ENCODE measurements at regions not wholly inside any gene's neighbourhood (a gene's known extent, or its start where the extent isn't known, plus 50 kb on each side); places are given as distances from the start of the nearest gene placed in this dataset.
A peak's percentile ranks its signal among the peaks of the same experiment; 100 is the strongest.

DNA sequence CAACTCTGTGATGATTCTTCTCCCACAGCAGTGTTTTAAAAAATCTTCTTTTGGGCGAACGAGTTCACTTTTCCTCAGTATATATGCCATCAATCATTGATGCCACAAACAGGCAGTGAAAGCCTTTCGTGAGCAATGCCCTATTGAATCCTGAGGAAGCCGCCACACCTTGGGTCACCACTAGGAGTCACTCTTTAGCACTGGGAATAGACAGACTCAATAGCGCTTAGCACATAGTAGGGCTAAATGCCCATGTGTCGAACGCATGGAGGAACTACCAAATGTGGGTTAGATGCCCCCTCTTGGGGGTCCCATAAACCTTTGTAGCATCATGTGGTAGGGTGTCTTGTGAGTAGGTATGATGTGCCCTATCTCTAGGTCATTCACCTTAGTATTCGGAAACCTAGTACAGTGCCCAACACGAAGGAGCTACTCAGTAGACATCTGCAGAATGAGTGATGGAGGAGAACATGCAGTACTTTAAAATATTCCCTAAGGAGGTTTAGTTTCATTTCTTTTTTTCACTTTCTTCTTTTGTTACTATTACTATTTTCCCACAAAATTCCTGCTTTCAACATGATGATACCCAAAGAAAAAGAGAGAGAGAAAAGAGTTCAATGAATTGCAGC lies 603.7 kb downstream of the BNC2 start:
- CTCF ChIA-PET: interaction anchor here (0.5 to 2.5 kb wide), 12 partner anchors 9 to 482 kb away, joined by 3 to 19 read pairs (median 4); no protein-coding TSS in a partner anchor

DNA sequence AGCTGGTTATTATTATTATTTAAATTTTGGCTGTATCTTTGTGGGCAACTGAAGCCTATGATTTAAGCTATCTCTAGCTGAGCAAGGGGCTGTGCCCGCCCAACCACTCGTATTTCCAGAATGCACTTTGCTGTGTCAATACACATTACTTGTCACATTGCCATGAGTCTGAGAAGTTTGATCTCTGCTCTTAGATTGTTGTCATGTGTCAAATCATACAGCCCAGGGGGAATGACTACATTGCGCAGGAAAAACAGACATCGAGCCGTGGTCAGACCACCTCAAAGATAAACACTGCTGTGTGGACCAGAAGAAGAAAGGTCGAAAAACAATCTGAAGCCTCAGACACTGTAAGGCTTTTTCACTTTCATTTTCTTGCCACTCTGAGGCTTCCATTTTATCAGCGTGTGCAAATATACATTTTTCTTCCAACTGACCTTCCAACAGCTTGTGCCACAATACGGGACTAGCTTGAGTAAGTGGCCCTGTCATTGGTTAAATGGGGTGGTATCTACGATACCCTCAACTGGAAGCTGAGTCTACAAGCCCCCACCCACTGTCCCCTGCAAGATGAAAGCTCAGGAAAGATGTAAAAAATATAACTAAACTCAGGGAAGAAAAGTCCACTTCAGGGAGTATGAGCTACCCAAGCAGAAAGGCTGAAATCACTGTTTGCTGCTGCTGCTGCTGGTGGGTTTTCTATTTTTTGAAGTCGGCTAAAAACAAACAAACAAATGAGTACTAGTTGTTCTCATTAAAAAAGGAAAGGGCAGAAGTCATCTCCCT lies 603.0 kb downstream of the BNC2 start:
- Mint-ChIP-seq H3K27me3 (ENCODE audit: low read depth) (no peaks in the 10 kb centered on the region), H3K27ac (no peak overlapping the region), H3K36me3 (no peaks in the 10 kb centered on the region), H3K4me1 (peaks cover 25% of the 10 kb centered on the region), H3K9me3 (0 out of 2 replicates have a peak, but pooled peaks cover 7% of the 10 kb centered on the region), H3K4me3 (no peak overlapping the region)
- CTCF ChIA-PET: interaction anchor here (0.5 to 2.5 kb wide), 11 partner anchors 9 to 482 kb away, joined by 3 to 19 read pairs (median 4); no protein-coding TSS in a partner anchor
- DNase-seq (ENCODE audit: low spot score) (no peak), ATAC-seq (no peak)
- no peak for TF ChIP-seq RORB (CRISPR knock-in tag; IDR thresholded peaks at IDR 0.05)
- TF ChIP-seq ZNF232 (CRISPR knock-in tag; IDR thresholded peaks at IDR 0.05): no peak
- no peak for TF ChIP-seq NR2C2 (CRISPR knock-in tag; IDR thresholded peaks at IDR 0.05)
- TF ChIP-seq ZNF317 (CRISPR knock-in tag; IDR thresholded peaks at IDR 0.05; ENCODE audit: borderline replicate concordance, low read depth): no peak
- TF ChIP-seq NFATC4 (CRISPR knock-in tag; IDR thresholded peaks at IDR 0.05): no peak
- TF ChIP-seq ZNF396 (CRISPR knock-in tag; IDR thresholded peaks at IDR 0.05; ENCODE audit: borderline replicate concordance): no peak
- TF ChIP-seq ESRRA (CRISPR knock-in tag; IDR thresholded peaks at IDR 0.05; ENCODE audit: borderline replicate concordance): no peak
- no peak for TF ChIP-seq OVOL2 (CRISPR knock-in tag; IDR thresholded peaks at IDR 0.05; ENCODE audit: borderline replicate concordance)
- TF ChIP-seq, protein P1, sequence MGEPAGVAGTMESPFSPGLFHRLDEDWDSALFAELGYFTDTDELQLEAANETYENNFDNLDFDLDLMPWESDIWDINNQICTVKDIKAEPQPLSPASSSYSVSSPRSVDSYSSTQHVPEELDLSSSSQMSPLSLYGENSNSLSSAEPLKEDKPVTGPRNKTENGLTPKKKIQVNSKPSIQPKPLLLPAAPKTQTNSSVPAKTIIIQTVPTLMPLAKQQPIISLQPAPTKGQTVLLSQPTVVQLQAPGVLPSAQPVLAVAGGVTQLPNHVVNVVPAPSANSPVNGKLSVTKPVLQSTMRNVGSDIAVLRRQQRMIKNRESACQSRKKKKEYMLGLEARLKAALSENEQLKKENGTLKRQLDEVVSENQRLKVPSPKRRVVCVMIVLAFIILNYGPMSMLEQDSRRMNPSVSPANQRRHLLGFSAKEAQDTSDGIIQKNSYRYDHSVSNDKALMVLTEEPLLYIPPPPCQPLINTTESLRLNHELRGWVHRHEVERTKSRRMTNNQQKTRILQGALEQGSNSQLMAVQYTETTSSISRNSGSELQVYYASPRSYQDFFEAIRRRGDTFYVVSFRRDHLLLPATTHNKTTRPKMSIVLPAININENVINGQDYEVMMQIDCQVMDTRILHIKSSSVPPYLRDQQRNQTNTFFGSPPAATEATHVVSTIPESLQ (CRISPR knock-in tag; IDR thresholded peaks at IDR 0.05): no peak
- TF ChIP-seq TCF7 (CRISPR knock-in tag; IDR thresholded peaks at IDR 0.05; ENCODE audit: low read depth): no peak
- TF ChIP-seq IRF2 (CRISPR knock-in tag; IDR thresholded peaks at IDR 0.05; ENCODE audit: borderline replicate concordance, low read depth): no peak
- TF ChIP-seq CREM (CRISPR knock-in tag; IDR thresholded peaks at IDR 0.05): no peak
- no peak for TF ChIP-seq TEAD4 (CRISPR knock-in tag; IDR thresholded peaks at IDR 0.05)
- TF ChIP-seq MYBL2 (CRISPR knock-in tag; IDR thresholded peaks at IDR 0.05): no peak
- TF ChIP-seq, protein P2, sequence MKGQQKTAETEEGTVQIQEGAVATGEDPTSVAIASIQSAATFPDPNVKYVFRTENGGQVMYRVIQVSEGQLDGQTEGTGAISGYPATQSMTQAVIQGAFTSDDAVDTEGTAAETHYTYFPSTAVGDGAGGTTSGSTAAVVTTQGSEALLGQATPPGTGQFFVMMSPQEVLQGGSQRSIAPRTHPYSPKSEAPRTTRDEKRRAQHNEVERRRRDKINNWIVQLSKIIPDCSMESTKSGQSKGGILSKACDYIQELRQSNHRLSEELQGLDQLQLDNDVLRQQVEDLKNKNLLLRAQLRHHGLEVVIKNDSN (CRISPR knock-in tag; IDR thresholded peaks at IDR 0.05): no peak
- no peak for TF ChIP-seq KAT7 (CRISPR knock-in tag; IDR thresholded peaks at IDR 0.05; ENCODE audit: borderline replicate concordance)
- TF ChIP-seq, protein P3, sequence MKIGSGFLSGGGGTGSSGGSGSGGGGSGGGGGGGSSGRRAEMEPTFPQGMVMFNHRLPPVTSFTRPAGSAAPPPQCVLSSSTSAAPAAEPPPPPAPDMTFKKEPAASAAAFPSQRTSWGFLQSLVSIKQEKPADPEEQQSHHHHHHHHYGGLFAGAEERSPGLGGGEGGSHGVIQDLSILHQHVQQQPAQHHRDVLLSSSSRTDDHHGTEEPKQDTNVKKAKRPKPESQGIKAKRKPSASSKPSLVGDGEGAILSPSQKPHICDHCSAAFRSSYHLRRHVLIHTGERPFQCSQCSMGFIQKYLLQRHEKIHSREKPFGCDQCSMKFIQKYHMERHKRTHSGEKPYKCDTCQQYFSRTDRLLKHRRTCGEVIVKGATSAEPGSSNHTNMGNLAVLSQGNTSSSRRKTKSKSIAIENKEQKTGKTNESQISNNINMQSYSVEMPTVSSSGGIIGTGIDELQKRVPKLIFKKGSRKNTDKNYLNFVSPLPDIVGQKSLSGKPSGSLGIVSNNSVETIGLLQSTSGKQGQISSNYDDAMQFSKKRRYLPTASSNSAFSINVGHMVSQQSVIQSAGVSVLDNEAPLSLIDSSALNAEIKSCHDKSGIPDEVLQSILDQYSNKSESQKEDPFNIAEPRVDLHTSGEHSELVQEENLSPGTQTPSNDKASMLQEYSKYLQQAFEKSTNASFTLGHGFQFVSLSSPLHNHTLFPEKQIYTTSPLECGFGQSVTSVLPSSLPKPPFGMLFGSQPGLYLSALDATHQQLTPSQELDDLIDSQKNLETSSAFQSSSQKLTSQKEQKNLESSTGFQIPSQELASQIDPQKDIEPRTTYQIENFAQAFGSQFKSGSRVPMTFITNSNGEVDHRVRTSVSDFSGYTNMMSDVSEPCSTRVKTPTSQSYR (CRISPR knock-in tag; IDR thresholded peaks at IDR 0.05): no peak
- no peak for TF ChIP-seq RELA (CRISPR knock-in tag; IDR thresholded peaks at IDR 0.05; ENCODE audit: borderline replicate concordance)
- no peak for TF ChIP-seq ZNF219 (CRISPR knock-in tag; IDR thresholded peaks at IDR 0.05; ENCODE audit: borderline replicate concordance)
- POLR2A ChIA-PET: no interaction called here

More for the DNA sequence above, 603.7 kb downstream of the BNC2 start:
- POLR2A ChIA-PET: no interaction called here
- Mint-ChIP-seq H3K27ac (no peak overlapping the region), H3K4me1 (peaks cover 22% of the 10 kb centered on the region), H3K9me3 (0 out of 2 replicates have a peak, but pooled peaks cover 7% of the 10 kb centered on the region), H3K27me3 (ENCODE audit: low read depth) (no peaks in the 10 kb centered on the region), H3K36me3 (no peaks in the 10 kb centered on the region), H3K4me3 (no peak overlapping the region)
- TF ChIP-seq, protein P4, sequence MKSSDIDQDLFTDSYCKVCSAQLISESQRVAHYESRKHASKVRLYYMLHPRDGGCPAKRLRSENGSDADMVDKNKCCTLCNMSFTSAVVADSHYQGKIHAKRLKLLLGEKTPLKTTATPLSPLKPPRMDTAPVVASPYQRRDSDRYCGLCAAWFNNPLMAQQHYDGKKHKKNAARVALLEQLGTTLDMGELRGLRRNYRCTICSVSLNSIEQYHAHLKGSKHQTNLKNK (CRISPR knock-in tag; IDR thresholded peaks at IDR 0.05): no peak
- TF ChIP-seq, protein P5, sequence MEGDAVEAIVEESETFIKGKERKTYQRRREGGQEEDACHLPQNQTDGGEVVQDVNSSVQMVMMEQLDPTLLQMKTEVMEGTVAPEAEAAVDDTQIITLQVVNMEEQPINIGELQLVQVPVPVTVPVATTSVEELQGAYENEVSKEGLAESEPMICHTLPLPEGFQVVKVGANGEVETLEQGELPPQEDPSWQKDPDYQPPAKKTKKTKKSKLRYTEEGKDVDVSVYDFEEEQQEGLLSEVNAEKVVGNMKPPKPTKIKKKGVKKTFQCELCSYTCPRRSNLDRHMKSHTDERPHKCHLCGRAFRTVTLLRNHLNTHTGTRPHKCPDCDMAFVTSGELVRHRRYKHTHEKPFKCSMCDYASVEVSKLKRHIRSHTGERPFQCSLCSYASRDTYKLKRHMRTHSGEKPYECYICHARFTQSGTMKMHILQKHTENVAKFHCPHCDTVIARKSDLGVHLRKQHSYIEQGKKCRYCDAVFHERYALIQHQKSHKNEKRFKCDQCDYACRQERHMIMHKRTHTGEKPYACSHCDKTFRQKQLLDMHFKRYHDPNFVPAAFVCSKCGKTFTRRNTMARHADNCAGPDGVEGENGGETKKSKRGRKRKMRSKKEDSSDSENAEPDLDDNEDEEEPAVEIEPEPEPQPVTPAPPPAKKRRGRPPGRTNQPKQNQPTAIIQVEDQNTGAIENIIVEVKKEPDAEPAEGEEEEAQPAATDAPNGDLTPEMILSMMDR (IDR thresholded peaks at IDR 0.05): peak; percentile 81
- TF ChIP-seq ZNF671 (CRISPR knock-in tag; IDR thresholded peaks at IDR 0.05): no peak
- peak; percentile 77 for DNase-seq (ENCODE audit: low spot score)
- peak; percentile 83 for ATAC-seq
